Limb (tissue), 2 donors: ENCODE measurements at regions not wholly inside any gene's neighbourhood (a gene's known extent, or its start where the extent isn't known, plus 50 kb on each side); places are given as distances from the start of the nearest gene placed in this dataset.

Source experiments
- DNase-seq, 2 donors: peaks; one replicate each; pipeline ENCODE4 v3.0.0-alpha.2; 2016; ENCODE audit errors: extremely low spot score in 2 of 2

DNA sequence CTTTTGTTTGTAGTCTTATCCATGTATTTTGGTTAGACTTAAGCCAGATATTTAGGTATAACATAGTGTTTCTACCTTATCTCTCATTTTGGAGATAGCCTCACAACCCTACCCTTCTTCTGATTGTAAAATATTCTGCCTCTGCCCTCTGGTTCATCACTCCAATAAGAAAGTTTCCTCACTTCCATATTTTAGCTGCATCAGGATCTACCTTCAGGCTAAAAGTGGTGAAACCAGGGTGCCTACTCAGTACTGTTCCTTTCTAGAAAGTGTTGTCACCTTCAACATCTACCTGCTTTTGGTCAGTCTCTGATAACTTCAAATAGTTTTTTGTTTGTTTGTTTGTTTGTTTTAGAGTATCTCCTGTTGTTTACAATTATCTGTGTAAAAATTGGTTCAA lies 294.6 kb downstream of the ANXA1 start:
- no peak for DNase-seq

DNA sequence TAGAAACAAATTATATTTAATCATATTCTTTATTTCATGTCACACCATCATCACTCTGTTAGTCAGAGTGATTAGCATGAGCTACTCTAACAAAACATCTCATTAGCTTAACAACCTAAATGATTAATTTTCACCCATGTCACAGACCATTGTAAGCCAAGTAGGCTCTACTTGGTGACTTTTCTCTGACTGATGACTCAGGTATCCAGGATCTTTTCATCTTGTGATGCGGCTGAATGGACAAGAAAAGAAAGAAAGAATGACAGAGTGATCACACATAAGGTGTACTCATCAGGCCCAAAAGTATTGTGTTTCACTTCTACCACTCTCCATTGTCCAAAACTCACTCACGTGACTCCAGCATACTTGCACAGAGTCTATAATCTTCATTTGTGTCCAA lies 299.3 kb downstream of the ANXA1 start:
- no peak for DNase-seq

DNA sequence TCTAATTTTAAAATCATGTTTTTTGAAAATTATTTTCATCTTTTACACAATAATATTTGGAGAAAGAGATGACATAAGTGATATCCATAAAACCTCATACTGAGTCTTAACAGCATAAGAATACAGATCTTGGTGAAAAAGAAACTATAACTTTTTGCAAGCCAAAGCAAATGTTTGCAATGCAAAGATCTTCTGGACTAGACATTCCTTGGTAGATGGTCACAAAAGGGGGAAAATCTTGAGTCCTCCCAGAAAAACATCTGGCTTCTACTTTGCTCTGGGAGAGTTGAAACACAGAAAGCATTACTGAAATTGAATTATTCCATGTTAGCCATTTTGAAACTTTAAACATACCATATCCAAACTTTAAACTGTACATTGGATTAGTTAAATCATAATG lies 308.2 kb downstream of the ANXA1 start:
- no peak for DNase-seq

DNA sequence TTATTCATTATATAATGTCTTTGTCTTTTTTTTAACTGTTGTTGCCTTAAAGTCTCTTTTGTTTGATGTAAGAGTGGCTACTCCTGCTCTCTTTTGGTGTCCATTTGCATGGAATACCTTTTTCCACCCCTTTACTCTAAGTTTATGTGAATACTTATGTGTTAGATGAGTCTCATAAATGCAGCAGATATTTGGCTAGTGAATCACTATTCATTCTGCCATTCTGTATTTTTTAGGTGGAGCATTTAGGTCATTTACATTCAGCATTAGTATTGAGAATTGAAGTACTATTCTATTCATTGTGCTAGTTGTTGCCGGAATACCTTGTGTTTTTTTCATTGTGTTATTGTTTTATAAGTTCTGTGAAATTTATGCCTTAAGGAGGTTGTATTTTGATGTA lies 317.1 kb downstream of the ANXA1 start:
- DNase-seq, result no peak

DNA sequence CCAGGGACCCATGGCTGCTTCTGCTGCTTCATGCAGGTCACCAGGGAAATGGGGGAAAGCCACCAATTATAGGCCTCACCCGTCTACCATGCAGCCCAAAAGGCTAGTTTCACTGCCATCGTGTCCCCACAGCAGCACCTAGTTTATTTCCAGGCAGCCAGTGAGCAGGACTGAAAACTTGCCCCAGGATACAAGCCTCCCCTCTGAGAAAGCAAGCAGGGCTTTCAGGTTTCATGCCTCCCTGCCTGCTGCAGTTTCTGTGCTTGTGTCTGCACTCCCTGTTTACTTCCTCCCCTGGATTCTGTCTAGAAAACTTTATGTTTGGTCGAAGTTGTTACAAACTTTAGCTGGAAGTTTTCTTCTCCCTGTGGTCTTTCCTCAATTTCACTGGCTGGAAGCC lies 319.1 kb downstream of the ANXA1 start:
- DNase-seq, result no peak

DNA sequence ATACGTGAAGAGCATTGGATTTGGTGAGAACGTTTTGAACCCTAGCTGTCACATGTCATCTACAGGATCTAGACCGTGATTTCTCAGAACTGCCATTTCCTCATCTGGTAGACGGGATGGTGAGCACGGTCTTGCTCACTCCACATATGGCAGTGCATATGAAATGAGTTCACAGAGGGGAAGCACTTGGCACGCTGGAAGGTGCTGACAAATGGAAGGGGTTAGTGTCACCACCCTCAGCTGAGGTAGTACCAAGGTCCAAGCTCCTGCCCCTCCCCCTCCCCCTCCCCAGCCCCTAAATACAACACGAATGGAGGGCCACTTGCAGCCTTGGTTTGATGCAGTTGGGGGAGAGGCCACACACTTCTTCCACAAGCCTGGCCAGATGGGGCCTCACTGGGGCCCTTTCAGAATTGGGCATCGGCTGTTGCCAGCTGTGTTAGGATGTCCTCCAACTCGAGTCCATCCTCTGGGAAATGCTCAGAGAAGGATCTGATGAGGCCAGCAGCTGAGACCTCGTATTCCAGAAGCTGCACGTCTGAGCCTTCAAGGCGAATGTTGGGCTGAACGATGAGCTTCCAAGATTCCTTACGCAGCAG lies 322.4 kb downstream of the ANXA1 start:
- no peak for DNase-seq

DNA sequence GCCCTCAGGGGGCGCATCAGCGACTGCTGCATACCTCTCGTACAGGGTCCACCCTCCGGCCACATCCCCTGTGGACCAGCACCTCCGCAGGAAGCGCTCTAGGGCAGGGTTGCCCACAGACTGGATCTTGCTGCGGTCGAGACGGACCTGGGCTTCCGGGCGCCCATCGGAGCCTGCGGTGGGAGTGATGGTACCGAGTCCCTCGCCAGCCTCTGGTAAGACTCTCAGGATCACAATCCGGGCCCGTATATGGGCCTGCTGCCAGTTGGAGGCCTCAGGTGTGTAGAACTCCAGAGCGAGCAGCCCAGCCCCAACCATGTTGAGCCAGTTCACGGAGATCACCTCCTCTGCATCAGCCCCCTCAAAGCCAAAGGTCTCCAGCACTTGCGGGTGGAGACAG lies 323.0 kb downstream of the ANXA1 start:
- no peak for DNase-seq

DNA sequence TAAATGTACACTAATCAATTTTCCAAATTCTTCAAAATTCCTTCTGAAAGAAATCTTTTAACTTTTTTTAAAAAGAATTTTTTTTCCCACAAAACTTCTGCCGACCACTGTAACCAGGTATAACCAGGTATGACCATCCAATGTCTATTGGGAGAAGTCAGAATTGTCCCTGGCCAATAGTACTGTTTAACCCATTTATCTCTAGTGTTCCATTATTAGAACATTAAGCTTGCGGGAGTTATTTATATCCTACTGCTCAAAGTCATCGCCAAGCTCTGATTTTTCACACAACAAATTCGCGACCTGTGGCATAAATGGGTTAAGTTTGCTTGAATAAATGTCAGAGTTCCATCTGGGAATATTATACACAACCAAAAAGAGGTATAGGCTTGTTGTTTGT lies 343.2 kb downstream of the ANXA1 start:
- DNase-seq, result no peak

DNA sequence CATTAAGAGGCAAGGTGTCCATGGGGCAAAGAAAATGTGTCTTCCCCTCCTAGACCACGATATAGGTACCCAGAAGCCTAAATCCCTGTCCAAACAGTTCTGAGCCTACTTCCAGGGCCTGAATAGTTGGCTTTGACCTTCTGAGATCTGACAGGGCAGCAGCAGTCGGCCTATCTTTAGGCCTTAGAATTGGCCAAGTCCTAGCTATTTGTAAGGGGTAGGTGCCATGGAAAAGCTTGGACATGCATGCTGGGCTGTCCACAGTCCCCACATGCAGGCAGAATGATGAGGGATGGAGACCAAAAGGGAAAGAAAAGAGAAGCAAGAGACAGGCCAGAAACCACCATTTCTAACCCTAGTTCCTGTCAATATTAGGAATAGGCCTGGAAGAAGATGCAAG lies 346.1 kb downstream of the ANXA1 start:
- no peak for DNase-seq

DNA sequence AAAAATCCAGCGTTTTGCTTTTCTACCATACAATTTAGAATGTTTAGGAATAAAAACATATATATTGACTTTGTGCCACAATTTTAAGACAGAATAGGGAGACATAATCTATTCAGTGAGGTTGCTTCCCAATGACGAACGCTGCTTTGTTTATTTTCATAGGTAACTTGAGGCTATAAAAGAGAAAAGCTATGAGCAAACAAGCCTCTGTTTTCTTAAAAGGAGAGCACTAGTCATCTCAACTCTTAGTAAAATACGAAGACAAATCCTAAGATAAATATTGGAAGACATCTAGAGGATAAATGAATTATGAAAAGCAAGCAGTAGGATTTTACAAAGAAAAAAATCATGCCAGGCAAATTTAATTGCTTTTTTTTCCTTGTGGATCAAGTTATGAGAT lies 363.6 kb downstream of the ANXA1 start:
- no peak for DNase-seq

DNA sequence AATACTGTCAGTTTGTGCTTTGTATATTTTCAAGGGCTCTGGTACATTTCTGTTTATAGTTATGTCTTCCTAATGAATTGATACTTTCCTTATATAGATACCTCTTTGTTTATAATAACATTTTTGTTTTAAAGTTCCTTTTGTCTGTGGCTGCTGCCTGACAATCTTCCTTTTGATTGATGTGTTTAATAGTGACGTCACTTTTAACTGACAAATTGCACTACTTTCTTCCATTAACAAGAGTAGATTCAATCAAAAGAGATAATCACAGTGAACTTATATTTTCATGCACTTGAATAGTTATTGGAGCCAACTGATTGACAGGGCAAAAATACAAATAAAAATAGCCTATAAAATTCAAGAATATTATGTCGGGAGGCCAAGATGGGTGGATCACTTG lies 371.7 kb downstream of the ANXA1 start:
- DNase-seq, result no peak

DNA sequence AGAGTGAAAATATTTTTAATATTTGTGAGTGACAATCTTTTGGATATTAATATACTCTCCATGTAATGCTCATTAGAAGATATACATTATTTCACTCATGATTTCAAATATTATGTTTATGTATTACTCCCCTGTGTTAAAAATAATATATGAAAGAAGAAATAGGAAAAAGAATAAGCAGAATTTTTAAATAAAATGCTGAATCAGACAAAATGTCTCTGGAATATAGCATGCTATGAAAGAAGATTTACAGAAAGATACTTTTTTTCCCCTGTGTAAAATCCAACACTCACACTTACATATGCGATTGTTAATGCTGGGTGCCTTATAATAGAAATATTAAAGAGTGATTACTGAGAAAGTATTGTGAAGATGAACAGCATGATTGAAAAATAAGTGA lies 373.7 kb downstream of the ANXA1 start:
- DNase-seq, result no peak

DNA sequence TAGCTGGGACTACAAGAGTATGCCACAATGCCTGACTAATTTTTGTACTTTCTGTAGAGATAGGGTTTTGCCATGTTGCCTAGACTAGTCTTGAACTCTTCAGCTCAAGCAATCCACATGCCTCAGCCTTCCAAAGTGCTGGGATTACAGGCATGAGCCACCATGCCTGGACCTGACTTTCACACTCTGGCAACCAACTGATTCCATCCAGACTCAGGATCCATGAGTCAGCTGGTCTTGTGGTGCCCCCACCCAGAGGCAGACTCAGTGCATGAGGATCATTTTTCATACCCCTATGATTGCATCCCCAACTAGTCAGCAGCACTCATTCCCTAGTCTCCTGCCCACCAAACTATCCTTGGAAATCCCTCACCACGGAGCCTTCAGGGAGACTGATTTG lies 375.9 kb downstream of the ANXA1 start:
- DNase-seq, result no peak

DNA sequence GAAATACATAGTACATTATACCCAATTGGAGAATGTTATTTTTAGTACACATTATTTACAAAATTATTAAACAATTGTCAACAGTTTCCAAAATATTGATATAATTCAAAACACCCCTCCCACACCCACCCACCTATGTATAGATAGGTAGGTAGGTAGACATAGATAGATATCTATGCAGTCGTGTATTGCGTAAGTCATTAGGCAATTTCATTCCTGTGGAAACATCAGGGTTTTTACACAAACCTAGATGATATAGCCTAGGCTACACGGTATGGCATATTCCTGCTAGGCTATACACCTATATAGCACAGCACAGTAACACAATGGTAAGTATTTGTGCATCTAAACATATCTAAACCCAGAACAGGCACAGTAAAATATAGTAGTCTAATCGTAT lies 377.3 kb downstream of the ANXA1 start:
- no peak for DNase-seq

DNA sequence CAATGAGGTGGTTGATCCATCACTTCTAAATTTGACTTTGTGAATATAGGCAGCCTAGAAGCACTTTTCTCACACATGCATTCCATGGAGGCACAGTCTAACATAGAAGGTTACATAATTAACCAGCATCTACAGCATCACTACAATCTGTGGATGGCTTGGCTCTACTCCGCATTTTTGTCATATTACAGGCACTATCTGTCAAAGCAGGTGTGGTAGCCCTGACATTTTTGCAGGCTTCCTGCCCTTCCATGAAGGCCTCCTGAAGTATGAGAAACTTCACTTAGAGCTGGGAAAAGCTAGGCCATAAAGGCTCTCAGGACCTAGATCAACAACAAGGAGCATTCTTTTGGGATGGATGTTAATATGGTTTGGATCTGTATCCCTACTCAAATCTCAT lies 378.0 kb downstream of the ANXA1 start:
- DNase-seq, result no peak

DNA sequence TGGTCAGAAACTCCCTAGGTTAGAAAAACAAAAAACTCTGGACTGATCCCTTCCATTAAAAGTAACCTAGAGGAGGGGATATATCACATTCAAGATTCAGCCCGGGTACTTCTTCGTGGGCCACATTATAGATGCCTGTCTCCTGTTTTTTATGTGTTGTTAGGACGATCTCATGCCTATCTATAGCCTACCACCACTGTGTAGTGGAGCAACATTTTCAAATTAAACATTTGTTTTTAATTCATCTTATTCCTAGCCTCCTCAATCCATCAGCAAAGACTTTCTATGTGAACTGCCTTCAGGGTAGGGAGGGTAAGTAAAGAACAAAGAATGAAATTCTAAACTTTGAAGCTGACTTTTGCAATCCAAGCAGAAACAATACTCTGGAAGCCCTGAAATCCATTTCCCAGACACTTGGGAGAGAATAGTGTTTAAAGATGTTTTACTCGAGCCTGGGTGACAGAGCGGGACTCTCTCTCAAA lies 379.4 kb downstream of the ANXA1 start:
- DNase-seq, result no peak

DNA sequence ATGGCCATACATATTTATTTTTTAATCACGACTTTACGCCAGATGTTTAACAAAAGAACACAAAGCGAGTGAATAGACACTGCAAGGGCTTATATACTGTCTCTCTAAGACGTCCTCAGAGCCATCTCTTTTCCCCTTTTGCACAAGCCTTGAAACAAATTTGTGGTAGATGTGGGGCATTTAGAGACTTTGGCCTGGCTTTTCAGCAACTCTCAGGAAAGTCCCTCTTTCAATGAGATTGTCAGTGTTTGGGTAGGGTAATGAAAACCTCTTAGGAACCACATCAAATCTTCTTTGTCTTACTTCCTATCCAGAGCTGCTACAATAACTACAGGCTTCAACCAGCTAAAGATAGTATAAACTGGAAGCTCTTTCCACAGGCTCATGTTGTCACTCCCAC lies 380.0 kb downstream of the ANXA1 start:
- DNase-seq, result no peak

DNA sequence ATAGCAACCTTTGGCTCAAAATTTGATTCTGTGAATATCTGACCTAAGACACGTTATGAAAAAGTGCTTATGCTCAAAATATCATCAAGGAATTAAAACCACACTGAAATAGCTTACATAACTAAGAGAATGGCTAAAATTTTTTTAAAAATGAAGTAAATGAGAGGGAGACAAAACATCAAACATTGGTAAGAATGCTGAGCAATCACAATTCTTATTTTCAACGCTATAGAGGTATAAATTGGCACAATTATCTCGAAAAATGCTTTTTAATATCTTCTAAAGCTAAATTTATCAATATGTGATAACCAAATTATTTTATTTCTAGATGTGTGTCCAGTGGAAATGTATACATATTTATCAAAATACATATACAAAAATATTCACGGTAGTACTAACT lies 381.3 kb downstream of the ANXA1 start:
- no peak for DNase-seq

DNA sequence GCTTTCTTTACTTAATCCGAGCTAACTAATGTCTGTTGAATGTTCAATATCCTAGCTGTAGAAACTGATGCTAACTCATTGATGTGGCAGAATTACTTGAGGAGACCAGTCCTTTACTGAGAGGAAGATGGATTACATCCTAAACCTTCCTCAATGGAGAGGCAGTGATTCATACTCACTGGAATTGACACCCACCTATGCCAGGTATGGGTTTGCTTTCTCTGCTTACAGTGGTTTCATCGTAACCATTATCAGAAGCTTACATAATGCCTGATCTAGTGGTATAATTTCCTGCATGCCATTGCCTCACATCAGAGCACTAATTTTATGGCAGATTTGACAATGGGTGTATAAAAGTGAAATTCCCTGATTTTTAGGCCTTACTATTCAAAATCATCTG lies 384.7 kb downstream of the ANXA1 start:
- DNase-seq, result no peak

DNA sequence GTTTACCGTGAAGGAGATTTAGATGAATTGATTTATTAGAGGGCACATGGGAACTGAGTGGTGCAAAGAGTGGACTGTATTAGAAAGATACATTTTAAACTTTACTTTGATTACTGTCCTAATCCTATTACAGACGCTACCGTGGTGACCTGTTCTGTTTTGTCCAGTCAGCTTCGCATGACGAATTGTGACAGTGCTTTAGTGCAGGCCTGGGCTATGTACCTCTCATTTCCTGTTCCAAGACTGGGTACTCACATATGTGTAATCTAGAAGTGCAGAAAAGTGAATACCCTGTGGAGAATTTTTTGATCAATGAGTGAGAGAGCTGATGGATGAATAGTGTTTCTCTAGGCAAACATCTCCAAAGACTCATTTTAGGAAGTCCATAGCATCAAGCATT lies 385.9 kb downstream of the ANXA1 start:
- DNase-seq, result no peak

DNA sequence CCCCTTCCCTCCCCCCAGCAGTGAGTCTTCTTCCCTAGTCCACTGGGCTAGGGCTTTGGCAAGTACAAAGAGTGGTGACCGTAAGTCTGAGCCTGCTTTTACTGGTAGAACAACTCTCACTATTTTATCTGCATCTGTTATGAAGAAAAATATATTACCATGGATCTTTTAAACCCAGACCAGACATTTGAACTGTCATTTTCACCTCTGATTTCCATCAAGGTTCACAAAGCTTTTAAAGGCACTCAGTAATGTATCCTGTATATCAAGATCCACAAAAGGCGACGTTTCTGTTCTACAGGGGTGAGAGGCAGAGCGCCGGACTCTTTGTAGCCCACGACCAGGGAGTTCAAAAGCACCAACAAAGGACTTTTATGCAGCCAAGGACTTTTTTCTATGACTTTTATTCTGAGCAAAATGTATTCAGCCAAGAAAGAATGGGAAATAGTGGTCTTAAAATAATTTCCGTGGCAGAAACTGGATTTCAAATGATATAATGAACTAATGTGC lies 388.3 kb downstream of the ANXA1 start:
- DNase-seq, result no peak

DNA sequence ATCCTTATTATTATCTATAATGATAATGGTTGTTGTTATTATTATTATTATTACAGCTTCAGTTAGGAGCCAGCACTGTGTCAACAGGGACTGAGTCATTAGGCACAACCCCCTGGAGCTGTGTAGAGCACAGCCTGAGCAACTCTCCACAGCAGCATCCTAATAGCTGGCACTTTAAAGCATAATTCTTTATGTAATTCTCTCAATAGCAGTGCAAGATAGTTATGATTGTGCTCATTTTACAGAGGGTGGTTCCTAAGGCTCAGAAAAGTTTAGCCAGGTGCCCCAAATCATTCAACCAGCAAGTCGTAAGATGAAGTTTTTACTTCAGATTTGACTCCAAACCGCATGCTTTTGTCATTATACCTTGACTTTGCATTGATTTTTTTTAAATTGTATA lies 390.3 kb downstream of the ANXA1 start:
- no peak for DNase-seq

DNA sequence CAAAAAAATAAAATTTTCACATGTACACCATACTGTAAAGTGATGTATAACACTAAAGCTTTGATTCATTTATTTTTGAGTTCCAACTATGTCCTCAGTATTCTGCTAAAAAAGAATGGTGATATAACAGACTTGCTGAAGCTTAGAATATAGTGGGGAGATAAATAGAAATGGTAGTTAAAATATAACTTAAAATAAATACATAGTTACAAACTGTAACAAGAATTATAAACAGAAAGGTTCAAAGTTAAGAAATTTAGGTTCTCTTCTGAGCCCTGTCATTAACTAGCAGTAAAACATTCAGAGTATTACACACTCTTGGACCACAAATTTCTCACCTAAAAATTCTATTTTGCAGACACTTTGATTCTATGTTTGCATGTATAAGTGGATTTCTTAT lies 392.1 kb downstream of the ANXA1 start:
- DNase-seq, result no peak

DNA sequence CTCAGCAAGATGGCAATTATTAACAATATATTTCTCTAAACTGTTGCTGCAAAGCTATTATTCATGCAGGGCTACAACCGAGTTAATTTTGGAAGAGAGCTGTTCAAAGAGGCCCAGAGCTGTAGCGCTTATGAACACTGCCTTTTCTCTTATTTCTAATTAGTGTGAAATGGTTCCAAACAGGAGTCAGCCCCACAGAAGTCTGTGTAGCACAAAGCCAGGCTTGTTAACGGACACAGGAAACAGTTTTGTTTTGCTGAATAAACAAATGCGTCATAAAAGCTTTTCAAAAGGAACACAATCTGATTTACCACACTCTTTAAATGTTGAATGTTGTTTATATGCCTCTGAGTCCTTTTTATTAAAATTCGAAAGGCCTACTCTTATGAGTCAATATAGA lies 396.5 kb downstream of the ANXA1 start:
- DNase-seq, result no peak
